SK-N-SH (cell line): ENCODE measurements at regions not wholly inside any gene's neighbourhood (a gene's known extent, or its start where the extent isn't known, plus 50 kb on each side); places are given as distances from the start of the nearest gene placed in this dataset.

Source experiments
- CTCF ChIA-PET: fragments of 300-600, 350-600 bp; formaldehyde crosslinking; extraction: SDS; loops from one replicate; lab custom pipeline; 2021; lab: Yijun Ruan, JAX
- POLR2A ChIA-PET: fragments of 350-600 bp; sonication (Branson Sonifier 250); formaldehyde crosslinking; extraction: SDS; loops from one replicate; lab custom pipeline; 2020; ENCODE audit warnings: antibody characterized with exemption, inconsistent platforms; lab: Yijun Ruan, JAX
- DNase-seq: peaks from one replicate; pipeline ENCODE4 v3.0.0; 2012
- H2AFZ ChIP-seq: fragments of 200-600 bp; sonication (generic); 2 replicates; pipeline ENCODE4 v1.8.1; 2016; ENCODE audit warnings: antibody characterized with exemption, mild to moderate bottlenecking, low read depth
- H3F3A ChIP-seq: fragments of 200-600 bp; sonication (generic); replicated peaks from 2 replicates; pipeline ENCODE3; 2016; ENCODE audit warnings: antibody characterized with exemption, mild to moderate bottlenecking; ENCODE audit not compliant: insufficient read depth
- H3K27ac ChIP-seq, 2 experiments: fragments of 200-500 bp in 1 of 2; fragments of 200-600 bp in 1 of 2; sonication (Bioruptor generic) in 1 of 2; sonication (generic), shearing (Covaris generic) in 1 of 2; 2 replicates each; pipeline versions ENCODE4 v1.5.1 to v1.6.1; 2014 to 2016; ENCODE audit warnings: low read depth in 2 of 2, inconsistent platforms in 1 of 2, low read length in 1 of 2, mild to moderate bottlenecking in 1 of 2, mixed read lengths in 1 of 2
- H3K27me3 ChIP-seq: fragments of 200-600 bp; sonication (generic), shearing (Covaris generic); 2 replicates; pipeline ENCODE4 v1.6.1; 2016; ENCODE audit warnings: mixed run types; ENCODE audit not compliant: insufficient read depth
- H3K36me3 ChIP-seq, 2 experiments: fragments of 200-500 bp in 1 of 2; fragments of 200-600 bp in 1 of 2; sonication (Bioruptor generic) in 1 of 2; sonication (generic) in 1 of 2; replicated peaks in 1 of 2; 2 replicates each; pipeline versions ENCODE3 to v1.5.1; 2014 to 2016; ENCODE audit warnings: low read length in 1 of 2, mild to moderate bottlenecking in 1 of 2; ENCODE audit not compliant: insufficient read depth in 2 of 2, control insufficient read depth in 1 of 2
- H3K4me1 ChIP-seq, 2 experiments: fragments of 200-500 bp in 1 of 2; fragments of 200-600 bp in 1 of 2; sonication (Bioruptor generic) in 1 of 2; sonication (generic), shearing (Covaris generic) in 1 of 2; 2 replicates each; pipeline versions ENCODE4 v1.5.1 to v1.6.1; 2014 to 2016; ENCODE audit warnings: low read depth in 1 of 2, low read length in 1 of 2, mixed run types in 1 of 2; ENCODE audit not compliant: insufficient read depth in 2 of 2, control insufficient read depth in 1 of 2
- H3K4me2 ChIP-seq: fragments of 200-600 bp; sonication (generic), shearing (Covaris generic); 2 replicates; pipeline ENCODE4 v1.6.1; 2017; ENCODE audit warnings: mixed run types
- H3K4me3 ChIP-seq, 2 experiments: fragments of 200-500 bp in 1 of 2; fragments of 200-600 bp in 1 of 2; sonication (Bioruptor generic) in 1 of 2; sonication (generic), shearing (Covaris generic) in 1 of 2; 2 replicates each; pipeline versions ENCODE4 v1.5.1 to v1.8.1; 2014 to 2016; ENCODE audit warnings: low read depth in 2 of 2, inconsistent platforms in 1 of 2, low read length in 1 of 2, mild to moderate bottlenecking in 1 of 2, mixed read lengths in 1 of 2, moderate library complexity in 1 of 2
- H3K79me2 ChIP-seq: fragments of 200-600 bp; sonication (generic); 2 replicates; pipeline ENCODE4 v1.8.1; 2017; ENCODE audit warnings: mild to moderate bottlenecking; ENCODE audit not compliant: insufficient read depth
- H3K9ac ChIP-seq: fragments of 200-600 bp; sonication (generic); 2 replicates; pipeline ENCODE4 v1.6.1; 2017; ENCODE audit warnings: mixed run types
- H3K9me2 ChIP-seq: fragments of 200-600 bp; sonication (generic); 2 replicates; pipeline ENCODE4 v1.6.1; 2017; ENCODE audit warnings: mixed run types
- H3K9me3 ChIP-seq: fragments of 200-600 bp; sonication (generic); 2 replicates; pipeline ENCODE4 v1.6.1; 2017; ENCODE audit warnings: mixed run types, mild to moderate bottlenecking, moderate library complexity
- H4K20me1 ChIP-seq: fragments of 200-600 bp; sonication (generic); 2 replicates; pipeline ENCODE4 v1.6.1; 2017; ENCODE audit warnings: mild to moderate bottlenecking, mixed run types; ENCODE audit not compliant: insufficient read depth
- ELF1 ChIP-seq: IDR thresholded peaks from 2 replicates; pipeline ENCODE4 v1.4.0; 2012
- FOSL2 ChIP-seq: IDR thresholded peaks from 2 replicates; pipeline ENCODE4 v1.4.0; 2012; ENCODE audit warnings: low read depth, mild to moderate bottlenecking, moderate library complexity, borderline replicate concordance
- GABPA ChIP-seq: IDR thresholded peaks from 2 replicates; pipeline ENCODE4 v1.4.0; 2012; ENCODE audit warnings: low read depth, mild to moderate bottlenecking
- GATA2 ChIP-seq: sonication (generic); formaldehyde crosslinking; IDR thresholded peaks from 2 replicates; pipeline ENCODE4 v1.5.0; 2020; ENCODE audit warnings: mild to moderate bottlenecking, missing genetic modification reagents
- JUND ChIP-seq: IDR thresholded peaks from 2 replicates; pipeline ENCODE4 v1.4.0; 2012
- MEF2A ChIP-seq: IDR thresholded peaks from 2 replicates; pipeline ENCODE4 v1.4.0; 2012; ENCODE audit warnings: low read depth, borderline replicate concordance
- MXI1 ChIP-seq: IDR thresholded peaks from 2 replicates; pipeline ENCODE4 v1.6.1; 2012; ENCODE audit warnings: mild to moderate bottlenecking, low read depth, low read length, improper control_type of control experiment
- NRF1 ChIP-seq: IDR thresholded peaks from 2 replicates; pipeline ENCODE4 v1.6.1; 2012; ENCODE audit warnings: low read depth, mild to moderate bottlenecking, low read length
- POLR2AphosphoS5 ChIP-seq: IDR thresholded peaks from 2 replicates; pipeline ENCODE4 v1.6.1; 2012; ENCODE audit warnings: low read depth, low read length
- RAD21 ChIP-seq: IDR thresholded peaks from 2 replicates; pipeline ENCODE4 v1.6.1; 2012; ENCODE audit warnings: mild to moderate bottlenecking, low read length
- SIN3A ChIP-seq: IDR thresholded peaks from 2 replicates; pipeline ENCODE4 v1.6.1; 2012; ENCODE audit warnings: low read depth, mild to moderate bottlenecking, low read length, moderate library complexity, borderline replicate concordance
- SMC3 ChIP-seq: IDR thresholded peaks from 2 replicates; pipeline ENCODE4 v1.6.1; 2012; ENCODE audit warnings: low read depth, low read length, improper control_type of control experiment
- TAF1 ChIP-seq: IDR thresholded peaks from 2 replicates; pipeline ENCODE4 v1.6.1; 2012; ENCODE audit warnings: low read depth, mild to moderate bottlenecking, low read length, moderate library complexity, borderline replicate concordance
- TEAD4 ChIP-seq: IDR thresholded peaks from 2 replicates; pipeline ENCODE4 v1.4.0; 2012; ENCODE audit warnings: mild to moderate bottlenecking, borderline replicate concordance; ENCODE audit not compliant: insufficient read depth
- WGBS: methylation state at CpG from one replicate; pipeline ENCODE4 v1.1.6; 2017; ENCODE audit warnings: low lambda C conversion rate; 5-methylcytosine and 5-hydroxymethylcytosine counted together
- TF ChIP-seq, protein P1 (sequence below): IDR thresholded peaks from 2 replicates; pipeline ENCODE4 v1.4.0; 2012; ENCODE audit warnings: low read depth, borderline replicate concordance
- TF ChIP-seq, protein P2 (sequence below): fragments of 150-350 bp; IDR thresholded peaks from 2 replicates; pipeline ENCODE4 v1.6.1; 2017; ENCODE audit warnings: antibody characterized with exemption, low read length, low read depth, borderline replicate concordance
- TF ChIP-seq, protein P3 (sequence below): IDR thresholded peaks from 2 replicates; pipeline ENCODE4; 2012
- TF ChIP-seq, protein P4 (sequence below): IDR thresholded peaks from 2 replicates; pipeline ENCODE4 v1.4.0; 2012; ENCODE audit warnings: low read depth, borderline replicate concordance
- TF ChIP-seq, protein P5 (sequence below): IDR thresholded peaks from 2 replicates; pipeline ENCODE4 v1.4.0; 2012; ENCODE audit warnings: low read depth

DNA sequence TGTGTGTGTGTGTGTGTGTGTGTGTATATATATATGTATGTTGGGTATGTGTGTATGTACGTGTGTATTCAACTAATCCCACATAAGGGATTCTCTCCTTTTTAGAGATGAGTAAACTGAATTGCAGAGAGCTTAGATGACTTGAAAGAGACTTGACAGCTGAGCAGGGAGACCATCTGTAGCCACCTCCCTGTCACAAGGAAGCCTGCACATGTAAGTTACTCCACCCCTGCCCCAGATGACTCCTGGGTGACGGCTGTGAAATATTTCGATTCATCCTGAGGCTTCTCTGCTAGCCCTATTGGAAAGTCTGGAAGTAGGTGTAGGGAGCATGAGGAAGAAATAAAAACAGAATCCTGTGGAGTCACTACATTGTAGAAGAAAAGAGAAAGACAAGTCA is 480.4 kb downstream of the FOXO1 start:
- Histone ChIP-seq H3K9me3 (no peaks in the 10 kb centered on the region), H4K20me1 (no peaks in the 10 kb centered on the region), H3F3A (peaks cover 4% of the 10 kb centered on the region), H3K36me3 (no peaks in the 10 kb centered on the region), H3K9me2 (no peaks in the 10 kb centered on the region), H3K4me1 (peaks cover 13 to 16% of the 10 kb centered on the region in 2 experiments), H2AFZ (no peak overlapping the region), H3K4me3 (no peak overlapping the region), H3K9ac (no peak overlapping the region), H3K79me2 (no peaks in the 10 kb centered on the region), H3K27ac (no peak overlapping the region), H3K4me2 (no peak overlapping the region), H3K27me3 (no peaks in the 10 kb centered on the region)
- no peak for DNase-seq
- WGBS, result 70% methylated on average over 3 of the region's 3 CpGs
- ChIA-PET CTCF (interaction anchor here (1.2 kb wide), 1 partner anchor 20 kb away, joined by 3 read pairs; no protein-coding TSS in a partner anchor), POLR2A (no interaction called here)
- TF ChIP-seq, protein P1, sequence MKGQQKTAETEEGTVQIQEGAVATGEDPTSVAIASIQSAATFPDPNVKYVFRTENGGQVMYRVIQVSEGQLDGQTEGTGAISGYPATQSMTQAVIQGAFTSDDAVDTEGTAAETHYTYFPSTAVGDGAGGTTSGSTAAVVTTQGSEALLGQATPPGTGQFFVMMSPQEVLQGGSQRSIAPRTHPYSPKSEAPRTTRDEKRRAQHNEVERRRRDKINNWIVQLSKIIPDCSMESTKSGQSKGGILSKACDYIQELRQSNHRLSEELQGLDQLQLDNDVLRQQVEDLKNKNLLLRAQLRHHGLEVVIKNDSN, result no peak
- TF ChIP-seq FOSL2 (no peak), MXI1 (no peak), TAF1 (no peak), JUND (no peak), NRF1 (no peak), MEF2A (no peak), SIN3A (no peak), RAD21 (no peak), SMC3 (no peak), POLR2AphosphoS5 (no peak), ELF1 (no peak), TEAD4 (no peak), GABPA (no peak), GATA2 (CRISPR knock-in tag) (no peak)
- TF ChIP-seq, protein P2, sequence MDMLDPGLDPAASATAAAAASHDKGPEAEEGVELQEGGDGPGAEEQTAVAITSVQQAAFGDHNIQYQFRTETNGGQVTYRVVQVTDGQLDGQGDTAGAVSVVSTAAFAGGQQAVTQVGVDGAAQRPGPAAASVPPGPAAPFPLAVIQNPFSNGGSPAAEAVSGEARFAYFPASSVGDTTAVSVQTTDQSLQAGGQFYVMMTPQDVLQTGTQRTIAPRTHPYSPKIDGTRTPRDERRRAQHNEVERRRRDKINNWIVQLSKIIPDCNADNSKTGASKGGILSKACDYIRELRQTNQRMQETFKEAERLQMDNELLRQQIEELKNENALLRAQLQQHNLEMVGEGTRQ, result no peak
- TF ChIP-seq, protein P3, sequence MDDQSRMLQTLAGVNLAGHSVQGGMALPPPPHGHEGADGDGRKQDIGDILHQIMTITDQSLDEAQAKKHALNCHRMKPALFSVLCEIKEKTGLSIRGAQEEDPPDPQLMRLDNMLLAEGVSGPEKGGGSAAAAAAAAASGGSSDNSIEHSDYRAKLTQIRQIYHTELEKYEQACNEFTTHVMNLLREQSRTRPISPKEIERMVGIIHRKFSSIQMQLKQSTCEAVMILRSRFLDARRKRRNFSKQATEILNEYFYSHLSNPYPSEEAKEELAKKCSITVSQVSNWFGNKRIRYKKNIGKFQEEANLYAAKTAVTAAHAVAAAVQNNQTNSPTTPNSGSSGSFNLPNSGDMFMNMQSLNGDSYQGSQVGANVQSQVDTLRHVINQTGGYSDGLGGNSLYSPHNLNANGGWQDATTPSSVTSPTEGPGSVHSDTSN, result no peak
- TF ChIP-seq, protein P4, sequence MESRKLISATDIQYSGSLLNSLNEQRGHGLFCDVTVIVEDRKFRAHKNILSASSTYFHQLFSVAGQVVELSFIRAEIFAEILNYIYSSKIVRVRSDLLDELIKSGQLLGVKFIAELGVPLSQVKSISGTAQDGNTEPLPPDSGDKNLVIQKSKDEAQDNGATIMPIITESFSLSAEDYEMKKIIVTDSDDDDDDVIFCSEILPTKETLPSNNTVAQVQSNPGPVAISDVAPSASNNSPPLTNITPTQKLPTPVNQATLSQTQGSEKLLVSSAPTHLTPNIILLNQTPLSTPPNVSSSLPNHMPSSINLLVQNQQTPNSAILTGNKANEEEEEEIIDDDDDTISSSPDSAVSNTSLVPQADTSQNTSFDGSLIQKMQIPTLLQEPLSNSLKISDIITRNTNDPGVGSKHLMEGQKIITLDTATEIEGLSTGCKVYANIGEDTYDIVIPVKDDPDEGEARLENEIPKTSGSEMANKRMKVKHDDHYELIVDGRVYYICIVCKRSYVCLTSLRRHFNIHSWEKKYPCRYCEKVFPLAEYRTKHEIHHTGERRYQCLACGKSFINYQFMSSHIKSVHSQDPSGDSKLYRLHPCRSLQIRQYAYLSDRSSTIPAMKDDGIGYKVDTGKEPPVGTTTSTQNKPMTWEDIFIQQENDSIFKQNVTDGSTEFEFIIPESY, result no peak
- TF ChIP-seq, protein P5, sequence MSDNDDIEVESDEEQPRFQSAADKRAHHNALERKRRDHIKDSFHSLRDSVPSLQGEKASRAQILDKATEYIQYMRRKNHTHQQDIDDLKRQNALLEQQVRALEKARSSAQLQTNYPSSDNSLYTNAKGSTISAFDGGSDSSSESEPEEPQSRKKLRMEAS, result no peak
